ENCODE measurements at regions not wholly inside any gene's neighbourhood (a gene's known extent, or its start where the extent isn't known, plus 50 kb on each side); places are given as distances from the start of the nearest gene placed in this dataset.

GRCh38 chr18:64854112-64854511 lies 705.2 kb upstream of the LINC00305 start:
- Histone ChIP-seq H3K27me3 (no peaks in the 10 kb centered on the region), H3K36me3 (no peaks in the 10 kb centered on the region), H3K4me1 (no peaks in the 10 kb centered on the region), H3K4me3 (no peak overlapping the region), H3K9me3 (no peaks in the 10 kb centered on the region), H3K27ac (no peak overlapping the region)
- intact Hi-C loops (cut with DNase I; ENCODE audit: low total_unique reads) = loop anchor here (10.0 kb wide), 1 partner anchor 349 kb away; no protein-coding TSS in a partner anchor
- TF ChIP-seq POLR2A (IDR thresholded peaks at IDR 0.05) (no peak), POLR2AphosphoS5 (IDR thresholded peaks at IDR 0.05) (no peak)
- TF ChIP-seq, protein P1, sequence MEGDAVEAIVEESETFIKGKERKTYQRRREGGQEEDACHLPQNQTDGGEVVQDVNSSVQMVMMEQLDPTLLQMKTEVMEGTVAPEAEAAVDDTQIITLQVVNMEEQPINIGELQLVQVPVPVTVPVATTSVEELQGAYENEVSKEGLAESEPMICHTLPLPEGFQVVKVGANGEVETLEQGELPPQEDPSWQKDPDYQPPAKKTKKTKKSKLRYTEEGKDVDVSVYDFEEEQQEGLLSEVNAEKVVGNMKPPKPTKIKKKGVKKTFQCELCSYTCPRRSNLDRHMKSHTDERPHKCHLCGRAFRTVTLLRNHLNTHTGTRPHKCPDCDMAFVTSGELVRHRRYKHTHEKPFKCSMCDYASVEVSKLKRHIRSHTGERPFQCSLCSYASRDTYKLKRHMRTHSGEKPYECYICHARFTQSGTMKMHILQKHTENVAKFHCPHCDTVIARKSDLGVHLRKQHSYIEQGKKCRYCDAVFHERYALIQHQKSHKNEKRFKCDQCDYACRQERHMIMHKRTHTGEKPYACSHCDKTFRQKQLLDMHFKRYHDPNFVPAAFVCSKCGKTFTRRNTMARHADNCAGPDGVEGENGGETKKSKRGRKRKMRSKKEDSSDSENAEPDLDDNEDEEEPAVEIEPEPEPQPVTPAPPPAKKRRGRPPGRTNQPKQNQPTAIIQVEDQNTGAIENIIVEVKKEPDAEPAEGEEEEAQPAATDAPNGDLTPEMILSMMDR (IDR thresholded peaks at IDR 0.05) = no peak
- DNase-seq (ENCODE audit: low spot score in 2 of 2) = no peak

DNA sequence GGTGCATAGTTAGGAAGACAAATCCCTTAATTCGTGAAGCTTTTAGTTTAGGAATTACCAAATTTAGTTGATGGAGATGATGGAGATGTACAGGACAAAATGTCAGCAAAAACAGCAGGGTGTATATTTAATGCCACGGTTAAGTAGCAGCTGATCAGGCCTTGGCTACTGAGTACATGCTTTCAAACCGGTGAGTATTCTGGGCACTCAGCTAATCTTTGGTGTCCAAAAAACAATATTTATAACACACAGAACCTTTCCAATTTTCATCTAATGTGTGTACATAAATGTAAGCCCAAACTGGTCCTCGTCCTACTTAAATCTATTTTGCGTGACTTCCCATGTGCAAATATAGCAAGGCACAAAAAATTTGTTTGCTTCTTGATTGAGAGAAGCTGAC lies 703.4 kb upstream of the LINC00305 start:
- intact Hi-C loops (cut with DNase I; ENCODE audit: low total_unique reads) = loop anchor here (10.0 kb wide), 1 partner anchor 347 kb away; no protein-coding TSS in a partner anchor
- H3K4me3 ChIP-seq = no peak overlapping the region
- H3K36me3 ChIP-seq = no peaks in the 10 kb centered on the region
- TF ChIP-seq, protein P1 (IDR thresholded peaks at IDR 0.05) = no peak
- TF ChIP-seq POLR2A (IDR thresholded peaks at IDR 0.05) (no peak), POLR2AphosphoS5 (IDR thresholded peaks at IDR 0.05) (no peak)
- no peaks in the 10 kb centered on the region for H3K27me3 ChIP-seq
- no peak overlapping the region for H3K27ac ChIP-seq
- no peak for DNase-seq (ENCODE audit: low spot score in 2 of 2)
- H3K9me3 ChIP-seq = no peaks in the 10 kb centered on the region
- no peaks in the 10 kb centered on the region for H3K4me1 ChIP-seq

DNA sequence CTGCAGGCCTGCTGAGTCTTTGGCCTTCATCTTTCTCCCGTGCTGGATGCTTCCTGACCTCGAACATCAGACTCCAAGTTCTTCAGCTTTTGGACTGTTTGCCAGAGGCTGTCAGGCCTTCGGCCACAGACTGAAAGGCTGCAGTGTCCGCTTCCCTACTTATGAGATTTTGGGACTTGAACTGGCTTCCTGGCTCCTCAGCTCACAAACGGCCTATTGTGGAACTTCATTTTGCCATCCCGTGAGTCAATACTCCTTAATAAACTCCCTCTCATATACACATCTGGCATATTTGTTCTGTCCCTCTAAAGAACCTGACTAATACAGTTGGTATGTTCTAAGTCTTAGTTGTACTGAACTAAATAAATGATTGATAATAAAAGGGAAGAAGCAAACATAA lies 702.8 kb upstream of the LINC00305 start:
- Histone ChIP-seq H3K4me3 (no peak overlapping the region), H3K27me3 (no peaks in the 10 kb centered on the region), H3K4me1 (no peaks in the 10 kb centered on the region), H3K9me3 (no peaks in the 10 kb centered on the region), H3K27ac (no peak overlapping the region), H3K36me3 (no peaks in the 10 kb centered on the region)
- DNase-seq (ENCODE audit: low spot score in 2 of 2) = no peak
- TF ChIP-seq POLR2AphosphoS5 (IDR thresholded peaks at IDR 0.05) (no peak), POLR2A (IDR thresholded peaks at IDR 0.05) (no peak)
- TF ChIP-seq, protein P1 (IDR thresholded peaks at IDR 0.05) = no peak
- intact Hi-C loops (cut with DNase I; ENCODE audit: low total_unique reads) = loop anchor here (10.0 kb wide), 1 partner anchor 347 kb away; no protein-coding TSS in a partner anchor

DNA sequence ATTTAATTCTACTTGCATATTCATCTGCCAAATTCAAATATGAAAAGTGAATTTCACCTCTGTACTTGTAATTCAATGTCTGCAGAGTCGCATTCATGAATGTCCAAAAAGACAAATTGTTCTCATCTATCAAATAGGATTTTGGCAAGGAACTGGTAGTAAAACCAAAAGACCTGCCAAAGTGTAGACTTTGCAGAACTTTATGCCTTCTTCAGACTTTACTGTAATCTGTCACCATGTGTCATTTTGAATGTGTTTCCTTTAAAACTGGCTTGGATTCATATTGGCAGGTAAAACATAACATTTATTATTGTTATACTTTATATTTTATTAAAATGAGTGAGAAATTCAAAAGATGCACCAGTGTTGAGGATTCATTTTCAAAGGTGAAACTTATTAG lies 701.9 kb upstream of the LINC00305 start:
- Histone ChIP-seq H3K4me3 (no peak overlapping the region), H3K27ac (no peak overlapping the region), H3K4me1 (no peaks in the 10 kb centered on the region), H3K36me3 (no peaks in the 10 kb centered on the region), H3K27me3 (no peaks in the 10 kb centered on the region), H3K9me3 (no peaks in the 10 kb centered on the region)
- TF ChIP-seq, protein P1 (IDR thresholded peaks at IDR 0.05) = no peak
- TF ChIP-seq POLR2A (IDR thresholded peaks at IDR 0.05) = no peak
- no peak for TF ChIP-seq POLR2AphosphoS5 (IDR thresholded peaks at IDR 0.05)
- DNase-seq (ENCODE audit: low spot score in 2 of 2) = no peak
- intact Hi-C loops (cut with DNase I; ENCODE audit: low total_unique reads) = loop anchor here (10.0 kb wide), 1 partner anchor 346 kb away; no protein-coding TSS in a partner anchor

GRCh38 chr18:64840911-64841701 lies 692.2 kb upstream of the LINC00305 start:
- H3K4me3 ChIP-seq = no peak overlapping the region
- no peak for DNase-seq (ENCODE audit: low spot score in 2 of 2)
- H3K4me1 ChIP-seq = no peaks in the 10 kb centered on the region
- H3K27me3 ChIP-seq = no peaks in the 10 kb centered on the region
- H3K27ac ChIP-seq = no peak overlapping the region
- intact Hi-C loops (cut with DNase I; ENCODE audit: low total_unique reads) = no loop called here
- no peak for TF ChIP-seq POLR2A (IDR thresholded peaks at IDR 0.05)
- no peak for TF ChIP-seq POLR2AphosphoS5 (IDR thresholded peaks at IDR 0.05)
- TF ChIP-seq, protein P1 (IDR thresholded peaks at IDR 0.05) = no peak
- no peaks in the 10 kb centered on the region for H3K36me3 ChIP-seq
- H3K9me3 ChIP-seq = no peaks in the 10 kb centered on the region
